A549 (cell line): ENCODE measurements at regions not wholly inside any gene's neighbourhood (a gene's known extent, or its start where the extent isn't known, plus 50 kb on each side); places are given as distances from the start of the nearest gene placed in this dataset.
A peak's percentile ranks its signal among the peaks of the same experiment; 100 is the strongest.

ENCODE experiments used
- ATAC-seq, 2 experiments: fragments of 200-7000 bp in 1 of 2; fragments of >200 bp in 1 of 2; cut with Nextera tagmentation in 1 of 2; cut with Tn5 transposase in 1 of 2; 3 replicates each; pipeline versions ENCODE4 v1.8.0 to v1.9.1; 2018 to 2020; ENCODE audit warnings: mild to moderate bottlenecking in 1 of 2, moderate library complexity in 1 of 2
- CTCF ChIA-PET: fragments of 300-600 bp; sonication (Branson Sonifier 250); formaldehyde crosslinking; extraction: SDS; loops from one replicate; lab custom pipeline; 2021; ENCODE audit warnings: antibody characterized with exemption, inconsistent platforms; lab: Yijun Ruan, JAX
- POLR2A ChIA-PET: fragments of 350-600 bp; formaldehyde crosslinking; extraction: SDS; loops from one replicate; lab custom pipeline; 2021; ENCODE audit warnings: antibody characterized with exemption, inconsistent platforms; lab: Yijun Ruan, JAX
- DNase-seq, 2 experiments: peaks; one replicate each; pipeline versions ENCODE4 v3.0.0 to v3.0.0-alpha.2; 2011 to 2016; ENCODE audit warnings: low read depth in 1 of 2, low spot score in 1 of 2
- FAIRE-seq: peaks from 2 replicates; lab custom pipeline; 2011; peaks lifted over from hg19 to GRCh38; lab: Jason Lieb, UNC
- H3K27ac ChIP-seq, 2 experiments: fragments of >200 bp; sonication (Bioruptor Twin); formaldehyde crosslinking; 3 replicates each; pipeline ENCODE4 v1.5.1; 2016 to 2017
- H3K4me1 ChIP-seq: fragments of >200 bp; sonication (Bioruptor Twin); formaldehyde crosslinking; 3 replicates; pipeline ENCODE4 v1.6.1; 2016
- H3K4me2 ChIP-seq: fragments of >200 bp; sonication (Bioruptor Twin); formaldehyde crosslinking; 3 replicates; pipeline ENCODE4 v1.6.1; 2016
- H3K4me3 ChIP-seq: fragments of >200 bp; sonication (Bioruptor Twin); formaldehyde crosslinking; 3 replicates; pipeline ENCODE4 v1.5.1; 2016
- H3K9me3 ChIP-seq: fragments of >200 bp; sonication (Bioruptor Twin); formaldehyde crosslinking; 3 replicates; pipeline ENCODE4 v1.6.1; 2016
- CBX2 ChIP-seq: fragments of 200-600 bp; sonication (generic); IDR thresholded peaks from 2 replicates; pipeline ENCODE4 v1.6.1; 2016; ENCODE audit warnings: low read depth, mild to moderate bottlenecking, borderline replicate concordance
- CBX8 ChIP-seq: fragments of 200-600 bp; sonication (generic); IDR thresholded peaks from 2 replicates; pipeline ENCODE4 v1.6.1; 2016
- CHD2 ChIP-seq: fragments of 150-350 bp; IDR thresholded peaks from 2 replicates; pipeline ENCODE4 v1.6.1; 2014; ENCODE audit warnings: low read length; ENCODE audit not compliant: partially characterized antibody
- EHF ChIP-seq: fragments of 250-450 bp; sonication (Bioruptor Pico); IDR thresholded peaks from 2 replicates; pipeline ENCODE4 v1.5.0; 2020; ENCODE audit warnings: mild to moderate bottlenecking
- FOSB ChIP-seq: fragments of 250-450 bp; sonication (Bioruptor Pico); IDR thresholded peaks from 2 replicates; pipeline ENCODE4 v1.5.0; 2020; ENCODE audit warnings: mild to moderate bottlenecking, moderate library complexity
- FOXS1 ChIP-seq: fragments of 250-450 bp; sonication (Bioruptor Pico); IDR thresholded peaks from 2 replicates; pipeline ENCODE4 v1.5.0; 2020; ENCODE audit warnings: mild to moderate bottlenecking, moderate library complexity
- KDM5A ChIP-seq: fragments of 200-600 bp; sonication (generic); IDR thresholded peaks from 2 replicates; pipeline ENCODE4 v1.6.1; 2016; ENCODE audit warnings: antibody characterized with exemption, mild to moderate bottlenecking
- MAFK ChIP-seq: fragments of 450-650 bp; IDR thresholded peaks from 2 replicates; pipeline ENCODE4 v1.6.1; 2014; ENCODE audit not compliant: partially characterized antibody
- MYC ChIP-seq: IDR thresholded peaks from 2 replicates; pipeline ENCODE4 v1.6.1; 2012; ENCODE audit warnings: mild to moderate bottlenecking, inconsistent platforms, low read length, improper control_type of control experiment, borderline replicate concordance
- NR3C1 ChIP-seq: fragments of >200 bp; sonication (Bioruptor Twin); formaldehyde crosslinking; IDR thresholded peaks from 3 replicates; pipeline ENCODE4 v1.6.1; 2017
- PHF8 ChIP-seq: fragments of 200-600 bp; sonication (generic); IDR thresholded peaks from 2 replicates; pipeline ENCODE4 v1.6.1; 2016; ENCODE audit warnings: low read depth, mild to moderate bottlenecking, antibody characterized with exemption, moderate library complexity, borderline replicate concordance
- POLR2A ChIP-seq: IDR thresholded peaks from 2 replicates; pipeline ENCODE4 v1.6.1; 2012; ENCODE audit warnings: mild to moderate bottlenecking, low read length
- POLR2AphosphoS2 ChIP-seq: conservative IDR thresholded peaks from 2 replicates; pipeline ENCODE4 v1.6.1; 2012; ENCODE audit warnings: low read length, improper control_type of control experiment, inconsistent platforms
- RAD21 ChIP-seq, 2 experiments: fragments of >200 bp in 1 of 2; sonication (Bioruptor Twin) in 1 of 2; formaldehyde crosslinking in 1 of 2; IDR thresholded peaks in 1 of 2; conservative IDR thresholded peaks in 1 of 2; 2 replicates in 1 of 2; 3 replicates in 1 of 2; pipeline ENCODE4 v1.6.1; 2012 to 2018; ENCODE audit warnings: inconsistent platforms in 1 of 2
- RFX5 ChIP-seq: fragments of 450-650 bp; IDR thresholded peaks from 2 replicates; pipeline ENCODE4 v1.7.1; 2014; ENCODE audit warnings: antibody characterized with exemption, mild to moderate bottlenecking, moderate library complexity
- SMC3 ChIP-seq: fragments of >200 bp; sonication (Bioruptor Twin); formaldehyde crosslinking; IDR thresholded peaks from 3 replicates; pipeline ENCODE4 v1.6.1; 2018; ENCODE audit warnings: inconsistent platforms
- SREBF2 ChIP-seq: fragments of 450-650 bp; IDR thresholded peaks from 2 replicates; pipeline ENCODE4 v1.6.1; 2014; ENCODE audit warnings: mild to moderate bottlenecking, moderate library complexity
- ZFP36 ChIP-seq: fragments of 450-650 bp; IDR thresholded peaks from 2 replicates; pipeline ENCODE4 v1.6.1; 2014; ENCODE audit warnings: borderline replicate concordance; ENCODE audit not compliant: partially characterized antibody
- ZNF302 ChIP-seq: fragments of 250-450 bp; sonication (Bioruptor Pico); IDR thresholded peaks from 2 replicates; pipeline ENCODE4 v1.9.0; 2021; ENCODE audit warnings: inconsistent platforms, mild to moderate bottlenecking, moderate library complexity
- WGBS: methylation state at CpG from one replicate; pipeline ENCODE4 v1.1.6; 2017; ENCODE audit errors: missing lambda C conversion rate; 5-methylcytosine and 5-hydroxymethylcytosine counted together
- TF ChIP-seq, protein P1 (sequence below): fragments of 450-650 bp; IDR thresholded peaks from 2 replicates; pipeline ENCODE4 v1.6.1; 2014; ENCODE audit warnings: antibody characterized with exemption
- TF ChIP-seq, protein P2 (sequence below): IDR thresholded peaks from 2 replicates; pipeline ENCODE4 v1.6.1; 2012; ENCODE audit warnings: low read depth, borderline replicate concordance
- TF ChIP-seq, protein P3 (sequence below): fragments of 250-450 bp; sonication (Bioruptor Pico); IDR thresholded peaks from 2 replicates; pipeline ENCODE4 v1.5.0; 2020; ENCODE audit warnings: low read depth, mild to moderate bottlenecking, moderate library complexity
- TF ChIP-seq, protein P4 (sequence below): fragments of 150-350 bp; IDR thresholded peaks from 2 replicates; pipeline ENCODE4 v1.6.1; 2014; ENCODE audit warnings: low read depth, mild to moderate bottlenecking, low read length
- TF ChIP-seq, protein P5 (sequence below): fragments of >200 bp; sonication (Bioruptor Twin); formaldehyde crosslinking; IDR thresholded peaks from 3 replicates; pipeline ENCODE4 v1.5.1; 2016

DNA sequence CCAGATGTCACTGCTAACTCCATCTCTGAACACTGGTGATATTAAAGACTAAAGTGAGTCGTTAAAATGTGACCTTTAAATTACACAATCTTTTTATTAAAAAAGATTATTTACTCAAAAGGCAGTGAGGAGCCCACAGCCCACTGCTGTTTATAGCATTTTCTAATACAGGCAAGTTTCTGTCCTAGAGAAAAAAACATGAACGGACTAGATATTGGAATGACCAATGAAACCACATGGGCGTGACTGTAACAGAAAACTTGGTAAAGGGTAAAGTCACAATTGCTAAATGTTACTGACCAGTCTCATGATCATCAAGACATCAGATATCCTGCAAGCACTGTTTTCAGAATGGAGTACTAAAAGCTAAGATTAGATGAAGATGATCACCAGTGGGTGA, 78.7 kb downstream of the FEZF1 start:
- Histone ChIP-seq H3K4me3 (no peak overlapping the region), H3K4me2 (no peak overlapping the region), H3K27ac (no peak overlapping the region), H3K4me1 (no peaks in the 10 kb centered on the region), H3K9me3 (no peaks in the 10 kb centered on the region)
- WGBS, result 7% methylated on average over 3 of the region's 3 CpGs
- ATAC-seq, result no peak
- FAIRE-seq, result no peak
- CTCF ChIA-PET, result no interaction called here
- POLR2A ChIA-PET, result no interaction called here
- no peak for DNase-seq
- TF ChIP-seq KDM5A, result no peak
- TF ChIP-seq, protein P1, sequence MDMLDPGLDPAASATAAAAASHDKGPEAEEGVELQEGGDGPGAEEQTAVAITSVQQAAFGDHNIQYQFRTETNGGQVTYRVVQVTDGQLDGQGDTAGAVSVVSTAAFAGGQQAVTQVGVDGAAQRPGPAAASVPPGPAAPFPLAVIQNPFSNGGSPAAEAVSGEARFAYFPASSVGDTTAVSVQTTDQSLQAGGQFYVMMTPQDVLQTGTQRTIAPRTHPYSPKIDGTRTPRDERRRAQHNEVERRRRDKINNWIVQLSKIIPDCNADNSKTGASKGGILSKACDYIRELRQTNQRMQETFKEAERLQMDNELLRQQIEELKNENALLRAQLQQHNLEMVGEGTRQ, result no peak
- no peak for TF ChIP-seq CBX8
- TF ChIP-seq RFX5, result no peak
- TF ChIP-seq CHD2, result no peak
- no peak for TF ChIP-seq POLR2AphosphoS2
- TF ChIP-seq, protein P2, sequence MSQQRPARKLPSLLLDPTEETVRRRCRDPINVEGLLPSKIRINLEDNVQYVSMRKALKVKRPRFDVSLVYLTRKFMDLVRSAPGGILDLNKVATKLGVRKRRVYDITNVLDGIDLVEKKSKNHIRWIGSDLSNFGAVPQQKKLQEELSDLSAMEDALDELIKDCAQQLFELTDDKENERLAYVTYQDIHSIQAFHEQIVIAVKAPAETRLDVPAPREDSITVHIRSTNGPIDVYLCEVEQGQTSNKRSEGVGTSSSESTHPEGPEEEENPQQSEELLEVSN, result no peak
- TF ChIP-seq, protein P3, sequence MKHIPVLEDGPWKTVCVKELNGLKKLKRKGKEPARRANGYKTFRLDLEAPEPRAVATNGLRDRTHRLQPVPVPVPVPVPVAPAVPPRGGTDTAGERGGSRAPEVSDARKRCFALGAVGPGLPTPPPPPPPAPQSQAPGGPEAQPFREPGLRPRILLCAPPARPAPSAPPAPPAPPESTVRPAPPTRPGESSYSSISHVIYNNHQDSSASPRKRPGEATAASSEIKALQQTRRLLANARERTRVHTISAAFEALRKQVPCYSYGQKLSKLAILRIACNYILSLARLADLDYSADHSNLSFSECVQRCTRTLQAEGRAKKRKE, result no peak
- TF ChIP-seq, protein P4, sequence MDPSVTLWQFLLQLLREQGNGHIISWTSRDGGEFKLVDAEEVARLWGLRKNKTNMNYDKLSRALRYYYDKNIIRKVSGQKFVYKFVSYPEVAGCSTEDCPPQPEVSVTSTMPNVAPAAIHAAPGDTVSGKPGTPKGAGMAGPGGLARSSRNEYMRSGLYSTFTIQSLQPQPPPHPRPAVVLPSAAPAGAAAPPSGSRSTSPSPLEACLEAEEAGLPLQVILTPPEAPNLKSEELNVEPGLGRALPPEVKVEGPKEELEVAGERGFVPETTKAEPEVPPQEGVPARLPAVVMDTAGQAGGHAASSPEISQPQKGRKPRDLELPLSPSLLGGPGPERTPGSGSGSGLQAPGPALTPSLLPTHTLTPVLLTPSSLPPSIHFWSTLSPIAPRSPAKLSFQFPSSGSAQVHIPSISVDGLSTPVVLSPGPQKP, result no peak

DNA sequence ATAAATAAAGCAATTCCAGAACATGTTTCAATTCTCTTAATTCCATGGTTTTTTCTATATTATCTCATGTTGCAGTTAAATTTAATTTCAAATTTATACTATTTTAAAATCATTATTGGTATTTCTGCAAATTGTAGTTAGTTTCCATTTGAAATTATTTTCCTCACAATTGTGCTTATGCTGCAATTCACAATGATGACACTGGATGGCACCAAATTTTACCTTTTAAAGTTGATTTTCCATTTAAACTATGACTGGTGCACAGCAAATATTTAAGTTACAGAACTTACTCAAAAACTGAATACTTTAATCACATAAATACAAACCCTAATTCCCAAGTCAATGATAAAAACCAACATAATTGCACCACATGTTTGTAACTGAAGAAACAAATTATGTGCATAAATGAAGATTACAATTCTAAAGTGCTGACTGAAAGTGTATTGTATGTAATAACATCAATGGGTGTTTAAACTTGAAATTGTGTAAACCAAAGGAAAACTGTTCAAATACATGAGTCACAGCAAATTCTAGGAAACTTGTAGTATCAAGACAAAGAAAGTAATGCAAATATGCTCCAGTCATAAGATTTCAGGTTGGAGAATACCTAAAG, 75.3 kb upstream of the AASS start:
- Histone ChIP-seq H3K4me2 (no peak overlapping the region), H3K4me1 (no peaks in the 10 kb centered on the region), H3K9me3 (no peaks in the 10 kb centered on the region), H3K27ac (no peak overlapping the region), H3K4me3 (no peak overlapping the region)
- DNase-seq (peak in 1 of 2 experiments; percentile 10), FAIRE-seq (peak; percentile 68), ATAC-seq (no peak)
- ChIA-PET CTCF (interaction anchor here (0.7 to 4.6 kb wide), 7 partner anchors 269 to 935 kb away, joined by 3 to 25 read pairs (median 4); no protein-coding TSS in a partner anchor), POLR2A (no interaction called here)
- no peak for TF ChIP-seq SREBF2
- no peak for TF ChIP-seq NR3C1
- TF ChIP-seq ZNF302 (CRISPR knock-in tag), result no peak
- TF ChIP-seq CHD2, result no peak
- TF ChIP-seq MYC, result no peak
- peak; percentile 67 to 72 for TF ChIP-seq RAD21 (conservative IDR thresholded peaks at IDR 0.05 in 1 of 2, IDR thresholded peaks at IDR 0.05 in 1 of 2)
- no peak for TF ChIP-seq PHF8
- peak; percentile 90 for TF ChIP-seq MAFK
- TF ChIP-seq, protein P2, result no peak
- TF ChIP-seq EHF (CRISPR knock-in tag), result no peak
- TF ChIP-seq FOXS1 (CRISPR knock-in tag), result no peak
- no peak for TF ChIP-seq POLR2A
- TF ChIP-seq, protein P5, sequence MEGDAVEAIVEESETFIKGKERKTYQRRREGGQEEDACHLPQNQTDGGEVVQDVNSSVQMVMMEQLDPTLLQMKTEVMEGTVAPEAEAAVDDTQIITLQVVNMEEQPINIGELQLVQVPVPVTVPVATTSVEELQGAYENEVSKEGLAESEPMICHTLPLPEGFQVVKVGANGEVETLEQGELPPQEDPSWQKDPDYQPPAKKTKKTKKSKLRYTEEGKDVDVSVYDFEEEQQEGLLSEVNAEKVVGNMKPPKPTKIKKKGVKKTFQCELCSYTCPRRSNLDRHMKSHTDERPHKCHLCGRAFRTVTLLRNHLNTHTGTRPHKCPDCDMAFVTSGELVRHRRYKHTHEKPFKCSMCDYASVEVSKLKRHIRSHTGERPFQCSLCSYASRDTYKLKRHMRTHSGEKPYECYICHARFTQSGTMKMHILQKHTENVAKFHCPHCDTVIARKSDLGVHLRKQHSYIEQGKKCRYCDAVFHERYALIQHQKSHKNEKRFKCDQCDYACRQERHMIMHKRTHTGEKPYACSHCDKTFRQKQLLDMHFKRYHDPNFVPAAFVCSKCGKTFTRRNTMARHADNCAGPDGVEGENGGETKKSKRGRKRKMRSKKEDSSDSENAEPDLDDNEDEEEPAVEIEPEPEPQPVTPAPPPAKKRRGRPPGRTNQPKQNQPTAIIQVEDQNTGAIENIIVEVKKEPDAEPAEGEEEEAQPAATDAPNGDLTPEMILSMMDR, result peak; percentile 65
- peak; percentile 57 for TF ChIP-seq SMC3
- no peak for TF ChIP-seq CBX8
- TF ChIP-seq CBX2, result no peak
- TF ChIP-seq, protein P3, result no peak
- TF ChIP-seq ZFP36, result no peak
- TF ChIP-seq FOSB (CRISPR knock-in tag), result no peak
